Lower leg skin (tissue), 3 donors: ENCODE measurements at regions not wholly inside any gene's neighbourhood (a gene's known extent, or its start where the extent isn't known, plus 50 kb on each side); places are given as distances from the start of the nearest gene placed in this dataset.

Experiments
- CTCF ChIP-seq, 3 donors: fragments of 450-650 bp; IDR thresholded peaks; one replicate each; pipeline ENCODE4 v1.5.1; 2016; ENCODE audit warnings: antibody characterized with exemption in 3 of 3, mild to moderate bottlenecking in 3 of 3, moderate library complexity in 2 of 3
- POLR2A ChIP-seq, 2 donors: fragments of 450-650 bp; IDR thresholded peaks; one replicate each; pipeline ENCODE4 v1.6.1; 2016 to 2017; ENCODE audit warnings: antibody characterized with exemption in 2 of 2, mild to moderate bottlenecking in 1 of 2, moderate library complexity in 1 of 2

- TF ChIP-seq POLR2A (IDR thresholded peaks at IDR 0.05) (no peak), CTCF (IDR thresholded peaks at IDR 0.05) (no peak)
Observed at GRCh38 chr11:116618461-116618860, 154.3 kb downstream of the BUD13 start.
